ENCODE measurements at regions not wholly inside any gene's neighbourhood (a gene's known extent, or its start where the extent isn't known, plus 50 kb on each side); places are given as distances from the start of the nearest gene placed in this dataset.
"Not testable (repeated sequence)": the region's sequence is repeated elsewhere in the genome, so short reads cannot be mapped to it uniquely, and the experiment has no call there.

GRCh38 chr15:96648866-96649265 lies 318.4 kb downstream of the NR2F2 start:
- Histone ChIP-seq H3K36me3 (no peaks in the 10 kb centered on the region), H3K9me3 (no peaks in the 10 kb centered on the region), H3K27ac (no peak overlapping the region), H3K4me3 (no peak overlapping the region), H3K4me1 (no peaks in the 10 kb centered on the region), H3K27me3 (peaks cover 0 to 4% (median 0%) of the 10 kb centered on the region in 4 donors)
- WGBS, 2 donors, result 18 to 26% methylated on average over 9 of the region's 9 CpGs
- DNase-seq (no peak), ATAC-seq (no peak), FAIRE-seq (no peak)
- intact Hi-C loops (cut with DNase I), result no loop called here
- no peak for TF ChIP-seq CTCF (IDR thresholded peaks at IDR 0.05)

GRCh38 chr15:96657096-96657495 lies 326.6 kb downstream of the NR2F2 start:
- no peak for DNase-seq
- no peak overlapping the region for H3K27ac ChIP-seq
- no peaks in the 10 kb centered on the region for H3K4me1 ChIP-seq
- FAIRE-seq, result no peak
- H3K36me3 ChIP-seq, result no peaks in the 10 kb centered on the region
- intact Hi-C loops (cut with DNase I), result no loop called here
- ATAC-seq, result no peak
- no peaks in the 10 kb centered on the region for H3K9me3 ChIP-seq
- no peak for TF ChIP-seq CTCF (IDR thresholded peaks at IDR 0.05)
- H3K4me3 ChIP-seq, result no peak overlapping the region
- 40 to 45% methylated on average over 1 of the region's 1 CpG for WGBS, 2 donors
- no peaks in the 10 kb centered on the region for H3K27me3 ChIP-seq

- 63 to 83% methylated on average over 3 of the region's 3 CpGs for WGBS, 2 donors
- H3K4me1 ChIP-seq; FAIRE-seq; H3K36me3 ChIP-seq; H3K9me3 ChIP-seq; H3K4me3 ChIP-seq; intact Hi-C loops (cut with DNase I); DNase-seq; H3K27me3 ChIP-seq; H3K27ac ChIP-seq; ATAC-seq: not testable (repeated sequence)
These were observed 336.5 kb downstream of the NR2F2 start for GRCh38 chr15:96666979-96667378.

GRCh38 chr15:96670389-96670788 lies 339.9 kb downstream of the NR2F2 start:
- FAIRE-seq, result no peak
- TF ChIP-seq CTCF (IDR thresholded peaks at IDR 0.05), result no peak
- Histone ChIP-seq H3K4me3 (no peak overlapping the region), H3K27me3 (peaks cover 0 to 2% (median 0%) of the 10 kb centered on the region in 4 donors), H3K27ac (no peak overlapping the region), H3K4me1 (no peaks in the 10 kb centered on the region), H3K9me3 (no peaks in the 10 kb centered on the region), H3K36me3 (no peaks in the 10 kb centered on the region)
- intact Hi-C loops (cut with DNase I), result no loop called here
- 74 to 79% methylated on average over 5 of the region's 5 CpGs for WGBS, 2 donors
- no peak for DNase-seq
- no peak for ATAC-seq

- Histone ChIP-seq H3K9me3 (no peaks in the 10 kb centered on the region), H3K27ac (no peak overlapping the region), H3K4me3 (no peak overlapping the region), H3K27me3 (peaks cover 0 to 3% (median 0%) of the 10 kb centered on the region in 4 donors), H3K4me1 (no peaks in the 10 kb centered on the region), H3K36me3 (no peaks in the 10 kb centered on the region)
- intact Hi-C loops (cut with DNase I), result no loop called here
- FAIRE-seq (no peak), ATAC-seq (no peak), DNase-seq (no peak)
- TF ChIP-seq CTCF (IDR thresholded peaks at IDR 0.05), result no peak
- 48 to 61% methylated on average over 4 of the region's 4 CpGs for WGBS, 2 donors
These were observed 342.1 kb downstream of the NR2F2 start for GRCh38 chr15:96672629-96673028.

- DNase-seq (no peak), ATAC-seq (no peak), FAIRE-seq (no peak)
- Histone ChIP-seq H3K27ac (no peak overlapping the region), H3K9me3 (no peaks in the 10 kb centered on the region), H3K27me3 (peaks cover 0 to 3% (median 0%) of the 10 kb centered on the region in 4 donors), H3K4me3 (no peak overlapping the region), H3K4me1 (no peaks in the 10 kb centered on the region), H3K36me3 (no peaks in the 10 kb centered on the region)
- intact Hi-C loops (cut with DNase I), result no loop called here
- 61 to 78% methylated on average over 3 of the region's 3 CpGs for WGBS, 2 donors
- TF ChIP-seq CTCF (IDR thresholded peaks at IDR 0.05), result no peak
These were observed 347.9 kb downstream of the NR2F2 start for GRCh38 chr15:96678386-96678785.
